Choroid plexus epithelial cell (primary cell): ENCODE measurements at regions not wholly inside any gene's neighbourhood (a gene's known extent, or its start where the extent isn't known, plus 50 kb on each side); places are given as distances from the start of the nearest gene placed in this dataset.

Source experiments
- DNase-seq: peaks from one replicate; pipeline ENCODE4 v3.0.0-alpha.2; 2010; ENCODE audit warnings: low read depth
- H3K4me3 ChIP-seq: 2 replicates; pipeline ENCODE4 v1.5.1; 2011; ENCODE audit warnings: low read depth, mild to moderate bottlenecking, control low read depth, low read length, moderate library complexity
- CTCF ChIP-seq: conservative IDR thresholded peaks from 2 replicates; pipeline ENCODE4 v1.5.1; 2011; ENCODE audit warnings: low read depth, mild to moderate bottlenecking, control low read depth, inconsistent platforms, low read length, moderate library complexity

- no peak overlapping the region for H3K4me3 ChIP-seq
- no peak for TF ChIP-seq CTCF
- no peak for DNase-seq
Observed at GRCh38 chr22:26801449-26801848, 144.1 kb downstream of the MIAT start.

DNA sequence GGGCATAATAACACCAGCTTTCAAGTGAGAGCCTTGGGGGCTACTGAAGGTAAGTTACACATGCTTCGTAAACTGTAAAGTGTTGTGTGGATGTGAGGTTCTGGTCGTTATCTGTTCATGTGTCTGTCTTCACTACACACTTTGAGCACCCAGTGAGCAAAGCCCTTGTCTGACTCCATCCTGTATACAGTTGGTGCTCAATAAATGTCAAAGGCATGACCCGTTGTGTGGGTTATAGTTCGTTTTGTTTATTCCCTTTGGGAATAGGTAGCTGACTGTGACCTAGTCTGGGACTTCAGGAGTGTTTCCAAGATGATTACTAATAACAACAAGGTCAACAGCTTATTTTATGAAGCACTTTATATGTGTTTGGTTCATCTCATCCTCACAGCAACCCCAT lies 146.9 kb downstream of the MIAT start:
- no peak for TF ChIP-seq CTCF
- H3K4me3 ChIP-seq = no peak overlapping the region
- no peak for DNase-seq

DNA sequence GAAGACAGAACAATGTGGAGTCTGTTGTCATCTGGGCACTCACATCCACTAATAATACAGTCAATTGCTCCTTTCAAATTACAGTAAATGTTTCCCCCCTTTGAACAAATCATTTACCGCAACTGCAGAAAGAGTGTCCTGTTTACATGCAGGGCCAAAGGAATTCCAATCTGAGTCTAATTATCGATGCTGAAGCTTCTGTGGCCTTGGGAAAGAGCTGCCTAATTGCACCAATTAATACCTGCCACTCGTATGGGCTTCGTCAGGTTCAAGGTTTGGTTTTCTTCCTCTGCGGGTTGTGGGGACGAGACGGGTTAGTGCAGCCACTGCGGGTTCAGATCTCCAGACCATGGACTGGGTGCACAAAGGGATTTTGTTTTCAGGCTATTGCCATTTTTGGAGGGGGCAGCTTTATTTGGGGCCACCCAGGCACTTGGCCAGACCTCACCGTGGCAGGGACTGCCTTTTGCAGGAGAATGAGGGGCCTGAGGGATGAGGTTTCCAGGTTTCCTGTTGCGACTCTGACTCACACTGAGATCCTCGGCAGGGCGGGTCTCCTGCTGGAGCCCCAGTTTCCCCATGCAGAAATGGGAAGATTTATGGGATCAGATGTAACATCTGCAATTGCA lies 147.6 kb downstream of the MIAT start:
- no peak for TF ChIP-seq CTCF
- H3K4me3 ChIP-seq = no peak overlapping the region
- DNase-seq = no peak

GRCh38 chr22:26806445-26807175 lies 149.2 kb downstream of the MIAT start:
- H3K4me3 ChIP-seq = no peak overlapping the region
- no peak for TF ChIP-seq CTCF
- DNase-seq = no peak

- no peak for DNase-seq
- TF ChIP-seq CTCF = no peak
- H3K4me3 ChIP-seq = no peak overlapping the region
Observed at GRCh38 chr22:26811647-26811992, 154.2 kb downstream of the MIAT start.

DNA sequence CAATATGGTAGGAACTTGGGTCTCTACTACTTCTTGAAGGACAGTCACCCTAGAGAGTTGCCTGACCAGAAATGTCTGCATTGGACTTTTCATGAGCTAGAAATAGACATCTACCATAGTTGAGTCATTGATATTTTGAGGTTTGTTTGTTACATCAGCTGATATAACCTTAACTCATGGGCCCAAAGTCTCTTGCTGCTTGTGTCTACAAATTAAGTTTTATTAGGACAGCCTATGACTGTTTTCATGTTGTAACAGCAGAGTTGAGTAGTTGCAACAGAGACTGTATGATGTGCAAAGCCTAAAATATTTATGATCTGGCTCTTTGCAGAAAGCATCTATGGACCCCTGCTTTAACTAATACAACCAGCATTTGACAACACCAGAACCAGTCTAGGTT lies 155.3 kb downstream of the MIAT start:
- no peak overlapping the region for H3K4me3 ChIP-seq
- no peak for DNase-seq
- TF ChIP-seq CTCF = no peak

DNA sequence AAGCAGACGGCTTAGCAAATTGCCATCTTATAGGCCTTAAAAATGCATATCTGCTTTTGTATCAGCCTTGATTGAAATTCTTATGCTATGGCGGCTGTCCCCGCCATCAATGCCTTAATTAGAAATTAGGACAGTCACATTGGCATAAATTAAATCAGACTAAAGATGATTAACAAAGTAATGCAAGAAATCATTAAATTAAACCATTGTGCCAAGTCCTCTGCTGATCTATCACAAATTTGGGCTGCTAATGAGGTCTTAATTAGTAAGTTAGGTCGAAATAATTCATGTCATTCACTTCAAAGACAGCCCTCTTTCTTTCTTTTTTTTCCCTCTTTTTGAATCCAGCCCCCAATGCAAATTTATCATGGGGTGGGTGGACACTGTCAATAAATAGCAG lies 159.3 kb downstream of the MIAT start:
- no peak overlapping the region for H3K4me3 ChIP-seq
- no peak for TF ChIP-seq CTCF
- no peak for DNase-seq
